ENCODE measurements at regions not wholly inside any gene's neighbourhood (a gene's known extent, or its start where the extent isn't known, plus 50 kb on each side); places are given as distances from the start of the nearest gene placed in this dataset.

GRCh38 chr16:6932871-6933385 is 399.7 kb upstream of the RBFOX1 start:
- TF ChIP-seq EP300 (IDR thresholded peaks at IDR 0.05; ENCODE audit: borderline replicate concordance) (no peak), EGR1 (IDR thresholded peaks at IDR 0.05) (no peak), ZBTB7A (IDR thresholded peaks at IDR 0.05; ENCODE audit: low read depth) (no peak), TAF1 (IDR thresholded peaks at IDR 0.05; ENCODE audit: low read depth) (no peak), RAD21 (IDR thresholded peaks at IDR 0.05; ENCODE audit: low read depth) (no peak), YY1 (IDR thresholded peaks at IDR 0.05; ENCODE audit: low read depth) (no peak), TEAD4 (IDR thresholded peaks at IDR 0.05) (no peak), CEBPB (IDR thresholded peaks at IDR 0.05) (no peak), NFIC (IDR thresholded peaks at IDR 0.05) (no peak), CREB1 (IDR thresholded peaks at IDR 0.05; ENCODE audit: low read depth) (no peak), TCF12 (IDR thresholded peaks at IDR 0.05; ENCODE audit: low read depth) (no peak), MAX (IDR thresholded peaks at IDR 0.05) (no peak)
- TF ChIP-seq, protein P1, sequence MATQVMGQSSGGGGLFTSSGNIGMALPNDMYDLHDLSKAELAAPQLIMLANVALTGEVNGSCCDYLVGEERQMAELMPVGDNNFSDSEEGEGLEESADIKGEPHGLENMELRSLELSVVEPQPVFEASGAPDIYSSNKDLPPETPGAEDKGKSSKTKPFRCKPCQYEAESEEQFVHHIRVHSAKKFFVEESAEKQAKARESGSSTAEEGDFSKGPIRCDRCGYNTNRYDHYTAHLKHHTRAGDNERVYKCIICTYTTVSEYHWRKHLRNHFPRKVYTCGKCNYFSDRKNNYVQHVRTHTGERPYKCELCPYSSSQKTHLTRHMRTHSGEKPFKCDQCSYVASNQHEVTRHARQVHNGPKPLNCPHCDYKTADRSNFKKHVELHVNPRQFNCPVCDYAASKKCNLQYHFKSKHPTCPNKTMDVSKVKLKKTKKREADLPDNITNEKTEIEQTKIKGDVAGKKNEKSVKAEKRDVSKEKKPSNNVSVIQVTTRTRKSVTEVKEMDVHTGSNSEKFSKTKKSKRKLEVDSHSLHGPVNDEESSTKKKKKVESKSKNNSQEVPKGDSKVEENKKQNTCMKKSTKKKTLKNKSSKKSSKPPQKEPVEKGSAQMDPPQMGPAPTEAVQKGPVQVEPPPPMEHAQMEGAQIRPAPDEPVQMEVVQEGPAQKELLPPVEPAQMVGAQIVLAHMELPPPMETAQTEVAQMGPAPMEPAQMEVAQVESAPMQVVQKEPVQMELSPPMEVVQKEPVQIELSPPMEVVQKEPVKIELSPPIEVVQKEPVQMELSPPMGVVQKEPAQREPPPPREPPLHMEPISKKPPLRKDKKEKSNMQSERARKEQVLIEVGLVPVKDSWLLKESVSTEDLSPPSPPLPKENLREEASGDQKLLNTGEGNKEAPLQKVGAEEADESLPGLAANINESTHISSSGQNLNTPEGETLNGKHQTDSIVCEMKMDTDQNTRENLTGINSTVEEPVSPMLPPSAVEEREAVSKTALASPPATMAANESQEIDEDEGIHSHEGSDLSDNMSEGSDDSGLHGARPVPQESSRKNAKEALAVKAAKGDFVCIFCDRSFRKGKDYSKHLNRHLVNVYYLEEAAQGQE (IDR thresholded peaks at IDR 0.05; ENCODE audit: low read depth), result no peak

Measured in Ishikawa (cell line).